Duodenal mucosa (tissue), 2 donors: ENCODE measurements at regions not wholly inside any gene's neighbourhood (a gene's known extent, or its start where the extent isn't known, plus 50 kb on each side); places are given as distances from the start of the nearest gene placed in this dataset.

Experiments
- H3K27ac ChIP-seq: one replicate; pipeline ENCODE4 v1.7.0; 2013; ENCODE audit warnings: low read depth, low read length
- H3K27me3 ChIP-seq, 2 donors: one replicate each; pipeline ENCODE4 v1.7.0; 2013; ENCODE audit warnings: low read length in 2 of 2, control low read depth in 1 of 2; ENCODE audit not compliant: insufficient read depth in 2 of 2, control insufficient read depth in 1 of 2
- H3K36me3 ChIP-seq, 2 donors: one replicate each; pipeline ENCODE4 v1.7.0; 2013; ENCODE audit warnings: low read length in 2 of 2, control low read depth in 1 of 2; ENCODE audit not compliant: insufficient read depth in 2 of 2, control insufficient read depth in 1 of 2
- H3K4me1 ChIP-seq, 2 donors: one replicate each; pipeline ENCODE4 v1.7.0; 2013; ENCODE audit warnings: low read length in 2 of 2, control low read depth in 1 of 2; ENCODE audit not compliant: insufficient read depth in 2 of 2, control insufficient read depth in 1 of 2
- H3K4me3 ChIP-seq, 2 donors: one replicate each; pipeline ENCODE4 v1.7.0; 2013; ENCODE audit warnings: low read length in 2 of 2, low read depth in 1 of 2
- H3K9ac ChIP-seq, 2 donors: one replicate each; pipeline ENCODE4 v1.7.0; 2013; ENCODE audit warnings: low read length in 2 of 2, low read depth in 1 of 2
- H3K9me3 ChIP-seq, 2 donors: one replicate each; pipeline ENCODE4 v1.7.0; 2013; ENCODE audit warnings: low read length in 2 of 2, control low read depth in 1 of 2; ENCODE audit not compliant: control insufficient read depth in 1 of 2

DNA sequence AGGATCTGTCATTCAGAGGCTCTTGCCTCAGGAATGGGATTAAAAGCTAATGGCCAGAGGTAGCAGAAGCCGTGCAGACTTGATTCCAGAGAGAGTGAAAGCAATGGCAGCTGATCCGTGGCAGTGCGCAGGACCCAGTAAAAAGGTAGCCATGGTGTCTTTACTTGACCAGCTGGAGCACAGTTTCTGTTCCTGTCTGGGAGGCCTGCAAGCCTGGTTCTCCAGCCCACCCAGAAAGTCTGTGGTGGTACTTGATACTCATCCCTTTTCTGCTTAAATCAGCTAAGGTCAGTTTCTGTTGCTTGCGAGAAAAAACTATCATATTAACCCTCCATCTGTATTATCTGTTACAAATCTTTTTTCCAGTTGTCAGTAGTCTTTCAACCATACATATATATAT lies 86.7 kb downstream of the RPS6KA4 start:
- peaks cover 7 to 22% of the 10 kb centered on the region in 2 donors for H3K4me1 ChIP-seq
- no peak overlapping the region for H3K27ac ChIP-seq
- no peaks in the 10 kb centered on the region for H3K9me3 ChIP-seq
- no peak overlapping the region for H3K4me3 ChIP-seq
- H3K27me3 ChIP-seq: peaks cover 6 to 10% of the 10 kb centered on the region in 2 donors
- no peaks in the 10 kb centered on the region for H3K36me3 ChIP-seq
- no peak overlapping the region for H3K9ac ChIP-seq

DNA sequence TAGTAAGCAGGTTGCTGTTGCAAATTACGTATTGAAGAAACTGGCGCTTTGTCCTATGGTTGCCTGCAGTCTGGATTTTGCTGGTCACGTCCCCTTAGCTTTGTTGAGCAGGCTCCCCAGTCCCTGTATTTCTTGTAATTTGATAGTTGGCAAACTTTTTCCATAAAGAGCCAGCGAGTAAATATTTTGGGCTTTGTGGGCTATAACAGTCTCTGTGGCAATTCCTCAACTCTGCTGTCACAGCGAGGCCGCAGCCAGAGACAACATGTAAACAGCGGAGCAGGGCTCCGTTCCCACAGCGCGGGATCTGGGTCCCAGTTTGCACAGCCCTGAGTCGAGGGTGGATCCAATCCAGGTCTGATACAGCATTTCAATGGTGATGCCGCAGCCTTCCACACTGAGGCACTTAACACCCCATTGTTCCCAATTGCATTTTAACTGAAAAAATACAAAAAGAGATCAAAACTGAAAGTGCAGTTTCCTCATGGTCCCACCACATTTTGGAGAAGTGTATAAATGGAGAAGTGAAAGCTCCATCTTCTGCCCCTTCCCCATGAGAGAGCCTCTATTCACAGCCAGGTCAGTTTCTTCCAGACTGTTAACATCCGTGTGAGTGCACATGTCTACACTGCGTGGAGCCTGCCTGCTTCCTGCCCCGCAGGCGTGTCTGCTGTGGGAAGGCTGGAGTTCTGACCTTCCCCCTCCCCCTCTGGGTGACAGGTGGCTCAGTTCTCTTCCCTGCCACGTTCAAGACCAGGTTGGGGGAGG lies 89.1 kb downstream of the RPS6KA4 start:
- Histone ChIP-seq H3K27me3 (peaks cover 6 to 9% of the 10 kb centered on the region in 2 donors), H3K4me3 (peak overlapping the region; percentile 54 to 66), H3K9me3 (no peaks in the 10 kb centered on the region), H3K27ac (no peak overlapping the region), H3K4me1 (peaks cover 7 to 22% of the 10 kb centered on the region in 2 donors), H3K9ac (peak overlapping the region; percentile 32 to 47), H3K36me3 (no peaks in the 10 kb centered on the region)

DNA sequence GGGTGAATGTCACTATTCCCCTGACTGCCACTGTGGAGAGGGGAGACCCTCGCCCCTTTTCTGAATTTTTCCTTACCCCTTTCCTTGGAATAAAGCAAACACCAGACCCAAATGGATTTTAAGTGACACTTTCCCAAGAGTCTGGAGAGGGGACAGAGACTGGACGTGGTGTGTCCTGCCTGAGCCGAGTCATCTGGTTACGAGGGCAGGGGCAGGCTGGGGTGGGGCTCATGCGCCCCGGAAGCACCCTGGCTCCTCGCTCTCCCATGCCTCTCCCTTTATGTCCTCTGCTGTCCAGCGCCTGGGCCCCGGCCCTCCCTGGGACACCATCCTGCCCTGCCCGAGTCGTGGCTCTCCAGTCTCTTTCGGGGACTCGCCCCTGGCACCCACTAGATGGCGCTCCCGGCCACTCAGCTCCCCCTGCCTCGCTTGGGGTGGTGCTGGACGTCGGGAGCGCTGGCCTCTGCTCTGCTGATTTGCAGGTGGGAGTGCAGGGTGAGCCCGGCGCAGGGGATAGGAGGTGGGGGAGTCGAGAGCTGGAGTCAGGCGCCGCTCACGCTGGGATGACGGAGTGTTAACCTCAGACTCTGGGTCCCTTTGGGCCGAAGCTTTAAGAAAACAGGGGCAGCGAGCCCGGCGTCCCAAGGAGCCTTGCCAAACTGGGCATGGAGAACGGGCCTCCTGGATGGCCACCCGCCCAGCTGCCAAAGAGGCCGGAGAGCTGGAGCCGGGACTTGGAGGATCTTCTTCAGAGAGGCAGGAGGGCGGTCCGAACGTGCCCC lies 89.8 kb downstream of the RPS6KA4 start:
- peaks cover 6 to 9% of the 10 kb centered on the region in 2 donors for H3K27me3 ChIP-seq
- no peaks in the 10 kb centered on the region for H3K9me3 ChIP-seq
- H3K4me3 ChIP-seq: peak overlapping the region; percentile 54 to 66
- H3K9ac ChIP-seq: peak overlapping the region; percentile 47 to 57
- H3K27ac ChIP-seq: no peak overlapping the region
- H3K36me3 ChIP-seq: no peaks in the 10 kb centered on the region
- H3K4me1 ChIP-seq: peaks cover 7 to 22% of the 10 kb centered on the region in 2 donors

- Histone ChIP-seq H3K36me3 (no peaks in the 10 kb centered on the region), H3K9me3 (no peaks in the 10 kb centered on the region), H3K4me3 (peak overlapping the region; percentile 54 to 66), H3K4me1 (peaks cover 7 to 22% of the 10 kb centered on the region in 2 donors), H3K27me3 (peaks cover 6 to 9% of the 10 kb centered on the region in 2 donors), H3K9ac (peak overlapping the region in 1 of 2 donors; percentile 57), H3K27ac (no peak overlapping the region)
Measured at GRCh38 chr11:64449381-64450167, 90.6 kb downstream of the RPS6KA4 start.

DNA sequence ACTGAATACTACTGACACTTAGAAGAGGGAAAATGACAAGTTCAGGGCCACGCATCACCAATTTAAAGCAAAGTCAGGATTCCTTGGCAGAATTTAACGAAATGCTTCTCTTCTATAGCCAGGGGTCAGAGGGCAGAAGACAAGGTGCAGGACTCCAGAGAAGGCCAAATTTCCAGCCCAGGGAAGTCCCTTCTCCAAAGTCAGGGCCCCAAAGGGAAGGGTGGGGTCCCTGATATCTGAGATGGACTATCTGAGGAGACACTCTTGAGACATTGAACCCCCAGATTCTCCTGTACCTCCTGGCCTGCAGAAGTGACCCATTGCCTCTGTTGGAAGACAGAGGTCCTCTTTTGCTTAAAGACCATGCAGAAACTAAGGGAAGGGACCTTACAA lies 91.2 kb downstream of the RPS6KA4 start:
- H3K9me3 ChIP-seq: no peaks in the 10 kb centered on the region
- no peak overlapping the region for H3K9ac ChIP-seq
- H3K27me3 ChIP-seq: peaks cover 6 to 9% of the 10 kb centered on the region in 2 donors
- no peaks in the 10 kb centered on the region for H3K36me3 ChIP-seq
- peaks cover 7 to 22% of the 10 kb centered on the region in 2 donors for H3K4me1 ChIP-seq
- no peak overlapping the region for H3K27ac ChIP-seq
- H3K4me3 ChIP-seq: no peak overlapping the region

DNA sequence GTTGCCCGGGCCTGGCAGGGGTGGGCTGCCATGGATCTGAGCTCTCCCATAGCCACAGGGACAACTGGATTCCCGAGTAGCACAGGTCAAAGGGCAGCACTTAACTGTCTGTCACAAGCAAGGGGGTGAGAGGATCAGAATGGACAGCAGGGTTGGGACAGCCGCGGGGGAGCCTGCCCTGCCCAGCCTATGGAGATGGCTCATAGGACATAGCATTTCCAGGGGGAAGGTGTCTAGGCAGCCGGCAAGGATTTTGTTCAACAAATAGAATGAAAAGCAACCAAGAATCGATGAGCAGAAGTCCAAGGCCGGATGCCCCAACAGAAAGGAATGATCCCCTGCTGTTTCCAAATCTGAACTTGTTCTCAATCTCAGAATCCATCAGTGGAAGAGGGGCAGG lies 92.9 kb downstream of the RPS6KA4 start:
- Histone ChIP-seq H3K4me3 (no peak overlapping the region), H3K9me3 (no peaks in the 10 kb centered on the region), H3K36me3 (no peaks in the 10 kb centered on the region), H3K27ac (no peak overlapping the region), H3K4me1 (peaks cover 7 to 22% of the 10 kb centered on the region in 2 donors), H3K9ac (no peak overlapping the region), H3K27me3 (peaks cover 6 to 9% of the 10 kb centered on the region in 2 donors)

DNA sequence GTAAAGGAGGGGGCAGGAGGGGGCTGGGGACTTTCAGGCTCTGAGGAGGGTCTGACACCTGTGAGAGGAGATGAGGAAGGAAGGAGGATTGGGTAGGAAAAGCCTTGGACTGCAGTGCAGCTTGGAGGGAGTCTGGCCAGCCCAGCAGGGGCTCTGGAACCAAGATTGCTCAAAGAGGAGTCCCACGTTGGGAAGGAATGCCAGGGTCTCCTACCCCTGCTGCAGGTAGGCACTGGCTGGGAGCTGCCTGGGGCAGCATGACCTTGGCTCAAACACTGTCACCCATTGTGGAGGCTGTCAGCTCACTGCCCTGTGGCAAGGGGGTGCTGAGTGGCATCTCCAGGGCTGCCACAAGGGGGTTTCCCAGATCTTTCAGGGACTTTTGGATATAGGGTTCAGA lies 94.5 kb downstream of the RPS6KA4 start:
- Histone ChIP-seq H3K36me3 (no peaks in the 10 kb centered on the region), H3K27ac (no peak overlapping the region)

GRCh38 chr11:64455456-64456261 lies 96.7 kb downstream of the RPS6KA4 start:
- no peak overlapping the region for H3K9ac ChIP-seq
- no peaks in the 10 kb centered on the region for H3K36me3 ChIP-seq
- no peaks in the 10 kb centered on the region for H3K4me1 ChIP-seq
- H3K4me3 ChIP-seq: no peak overlapping the region
- H3K27me3 ChIP-seq: no peaks in the 10 kb centered on the region
- no peaks in the 10 kb centered on the region for H3K9me3 ChIP-seq
- H3K27ac ChIP-seq: no peak overlapping the region

More for the DNA sequence above, 94.5 kb downstream of the RPS6KA4 start:
- H3K9me3 ChIP-seq: no peaks in the 10 kb centered on the region
- H3K9ac ChIP-seq: no peak overlapping the region
- no peak overlapping the region for H3K4me3 ChIP-seq
- H3K4me1 ChIP-seq: peaks cover 7 to 15% of the 10 kb centered on the region in 2 donors
- H3K27me3 ChIP-seq: no peaks in the 10 kb centered on the region

- H3K27ac ChIP-seq: no peak overlapping the region
- H3K36me3 ChIP-seq: no peaks in the 10 kb centered on the region
- H3K9ac ChIP-seq: no peak overlapping the region
- H3K4me1 ChIP-seq: no peaks in the 10 kb centered on the region
- H3K27me3 ChIP-seq: no peaks in the 10 kb centered on the region
- no peaks in the 10 kb centered on the region for H3K9me3 ChIP-seq
- no peak overlapping the region for H3K4me3 ChIP-seq
Measured at GRCh38 chr11:64456509-64457320, 97.8 kb downstream of the RPS6KA4 start.
